Forelimb muscle (tissue), 1 donor: ENCODE measurements at regions not wholly inside any gene's neighbourhood (a gene's known extent, or its start where the extent isn't known, plus 50 kb on each side); places are given as distances from the start of the nearest gene placed in this dataset.

Source experiments
- DNase-seq: peaks from one replicate; pipeline ENCODE4 v3.0.0-alpha.2; 2013; ENCODE audit warnings: low read depth

DNA sequence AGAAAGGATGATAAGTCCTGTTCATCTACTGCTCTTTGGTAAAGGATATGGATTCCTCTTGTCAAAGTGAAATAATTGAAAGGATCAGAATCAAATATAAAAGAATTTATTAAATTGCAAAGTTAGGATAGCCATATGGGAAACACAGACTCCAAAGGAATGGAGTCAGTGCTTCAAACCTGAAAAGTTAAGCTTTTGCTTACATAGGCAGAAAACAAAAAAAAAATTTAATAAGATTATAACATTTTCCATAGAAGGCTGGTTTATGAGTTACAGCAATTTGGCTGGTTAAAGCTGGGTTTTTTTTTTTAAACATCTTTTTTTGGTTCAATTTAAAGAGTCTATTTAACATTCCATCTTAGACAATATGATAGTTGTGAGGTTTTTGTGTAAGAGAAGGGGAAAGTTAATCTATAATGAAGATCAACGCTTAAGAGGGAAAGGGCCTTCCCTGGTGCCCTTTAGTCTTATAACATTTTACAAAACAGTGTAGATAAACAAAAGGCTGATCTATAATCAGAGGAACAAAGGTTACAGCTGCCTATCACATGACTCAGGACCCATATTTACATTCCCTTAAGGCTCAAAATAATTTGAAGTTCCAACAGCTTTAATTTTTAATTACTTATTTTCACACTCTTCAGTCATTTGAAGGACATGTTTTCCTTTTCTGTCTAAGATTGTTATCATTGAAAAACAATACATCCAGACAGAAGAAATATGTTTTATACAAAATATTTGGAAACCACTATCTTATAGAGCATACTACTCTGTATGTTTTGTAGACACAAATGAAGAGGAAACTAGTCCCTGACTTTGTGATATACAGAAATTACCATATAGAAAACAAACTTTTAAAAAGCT is 234.3 kb upstream of the MBL2 start:
- DNase-seq: no peak

DNA sequence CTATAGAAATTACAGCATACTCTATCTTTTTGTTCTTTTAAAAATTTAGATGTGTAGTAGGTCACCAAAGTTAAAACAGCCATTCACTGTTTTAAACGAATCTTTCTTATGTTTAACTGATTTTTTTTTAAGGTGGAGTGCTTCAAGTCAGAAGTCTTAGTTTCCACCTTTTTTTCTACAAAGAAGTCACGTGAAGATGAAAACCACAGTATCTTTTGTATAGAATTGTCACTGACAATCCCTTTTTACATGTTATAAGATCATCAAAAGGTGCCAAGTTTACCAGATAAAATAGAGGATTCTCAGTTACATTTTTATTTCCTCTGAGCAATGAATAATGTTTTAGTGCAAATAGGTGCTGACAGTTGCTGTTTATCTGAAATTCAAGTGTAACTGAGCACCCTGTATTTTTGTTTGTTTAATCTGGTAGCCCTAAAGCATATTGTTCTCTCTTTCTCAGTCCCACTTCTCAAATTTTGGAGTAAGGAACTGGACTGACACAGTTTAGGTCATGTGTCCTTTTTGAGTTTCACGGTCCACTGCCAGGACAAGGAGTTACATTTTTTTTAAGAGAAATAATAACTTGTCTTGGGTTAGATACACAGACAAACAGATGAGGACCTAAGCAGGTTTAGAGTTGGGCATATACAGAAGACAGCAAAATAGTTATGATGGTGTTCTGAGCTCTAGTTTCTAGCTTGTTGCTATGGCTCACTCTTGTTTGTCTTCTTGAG is 233.2 kb upstream of the MBL2 start:
- DNase-seq: no peak

DNA sequence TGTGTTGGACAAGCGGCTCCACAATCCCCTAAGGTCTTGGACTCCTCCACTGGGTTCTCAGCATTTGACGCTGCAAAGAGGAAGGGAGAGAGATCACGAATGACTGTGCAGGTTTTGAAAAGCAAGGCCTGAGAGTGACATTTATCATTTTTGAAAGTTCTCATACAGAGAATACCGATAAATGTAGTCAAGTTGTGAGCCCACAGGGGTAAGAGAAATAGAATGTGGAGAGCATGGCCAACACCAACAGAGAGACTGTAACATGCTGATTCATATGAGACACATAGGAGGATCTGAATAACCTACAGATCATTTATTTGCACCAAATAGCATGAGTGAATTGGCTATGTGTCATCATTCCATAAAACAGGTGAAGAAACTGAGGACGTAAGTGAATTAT is 230.5 kb upstream of the MBL2 start:
- no peak for DNase-seq

DNA sequence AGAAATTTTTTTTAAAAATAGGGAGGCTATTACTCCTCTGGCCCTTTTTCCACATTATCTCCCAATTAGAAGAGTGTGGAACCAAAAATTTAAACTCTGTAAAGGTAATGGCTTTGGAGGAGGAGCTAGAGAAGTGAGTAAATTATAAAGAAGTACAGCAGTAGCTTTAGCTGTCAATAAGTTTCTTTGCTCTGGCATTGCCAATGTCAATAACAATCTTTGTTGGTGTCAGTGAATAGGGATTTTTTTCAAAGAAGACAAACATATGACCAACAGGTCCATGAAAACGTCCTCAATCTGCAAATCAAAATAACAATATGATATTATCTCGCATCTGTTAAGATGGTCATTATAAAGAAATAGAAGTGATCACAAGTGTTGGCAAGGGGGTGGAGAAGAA is 227.1 kb upstream of the MBL2 start:
- DNase-seq: no peak

DNA sequence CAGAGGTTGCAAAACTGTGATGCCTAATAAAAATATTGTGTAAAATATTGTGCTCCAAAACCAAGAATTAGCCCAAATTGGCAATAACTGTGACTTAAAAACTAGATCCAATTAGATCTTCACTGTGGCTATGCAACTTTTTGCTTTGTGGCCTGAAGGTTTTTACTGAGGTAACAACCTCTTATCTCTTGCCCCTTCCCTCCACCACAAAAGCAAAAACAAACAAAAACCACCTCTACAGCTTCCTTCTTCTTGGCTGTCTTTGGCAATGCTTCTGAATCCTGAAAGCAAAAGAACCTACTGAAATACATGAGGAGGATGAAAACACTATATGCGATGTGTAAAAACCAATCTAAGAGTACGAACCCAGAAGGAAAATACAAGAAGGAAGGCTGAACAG is 226.7 kb upstream of the MBL2 start:
- no peak for DNase-seq

DNA sequence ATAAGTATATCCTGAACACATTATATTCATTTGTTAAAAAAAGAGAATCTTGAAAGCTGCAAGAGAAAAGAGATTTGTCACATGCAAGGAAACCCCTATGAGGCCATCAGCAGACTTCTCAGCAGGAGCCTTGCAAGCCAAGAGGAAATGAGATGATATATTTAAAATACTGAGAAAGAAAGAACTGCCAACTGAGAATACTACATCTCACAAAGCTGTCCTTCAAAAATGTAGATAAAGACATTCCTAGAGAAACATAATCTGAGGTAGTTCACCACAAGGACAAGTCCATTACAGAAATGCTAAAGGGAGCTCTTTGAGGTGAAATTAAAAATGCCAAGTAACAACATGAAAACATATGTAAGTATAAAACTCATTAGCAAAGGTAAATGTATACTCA is 224.4 kb upstream of the MBL2 start:
- no peak for DNase-seq

DNA sequence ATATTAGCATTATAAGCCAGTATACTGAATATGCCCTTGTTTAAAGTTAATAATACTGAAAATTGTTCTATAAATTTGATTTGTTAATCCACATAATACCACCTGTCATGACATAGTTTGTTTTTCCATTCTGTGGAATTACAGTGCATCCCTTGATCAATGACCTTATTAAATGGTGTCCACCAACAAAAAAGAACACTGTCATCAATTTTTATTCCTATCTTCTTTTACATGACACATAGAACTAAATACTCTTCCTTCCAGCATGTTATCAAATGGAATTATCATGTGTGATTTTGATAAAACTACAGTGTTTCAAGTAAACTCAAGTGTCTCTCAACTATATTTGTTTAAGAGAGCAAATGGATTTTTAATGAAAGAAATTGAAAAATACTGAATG is 221.8 kb upstream of the MBL2 start:
- DNase-seq: no peak

DNA sequence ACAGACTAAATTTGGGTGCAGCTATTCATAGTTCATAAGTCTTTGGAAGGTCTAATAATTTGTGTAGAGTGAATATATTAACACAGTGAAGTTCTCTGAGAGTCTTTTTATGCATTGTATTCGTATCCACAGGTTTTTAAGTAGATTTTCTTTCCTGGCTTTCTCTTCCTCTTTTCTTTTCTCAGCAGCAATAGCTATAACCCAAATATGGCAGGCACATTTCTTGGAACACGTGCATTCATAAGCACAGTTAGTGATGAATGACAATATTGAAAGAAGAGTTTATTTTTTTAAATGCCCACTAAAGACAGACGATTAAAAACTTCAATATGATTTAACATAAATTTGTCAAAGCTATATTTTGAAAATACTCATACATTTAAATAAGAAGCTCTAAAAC is 220.5 kb upstream of the MBL2 start:
- DNase-seq: no peak

DNA sequence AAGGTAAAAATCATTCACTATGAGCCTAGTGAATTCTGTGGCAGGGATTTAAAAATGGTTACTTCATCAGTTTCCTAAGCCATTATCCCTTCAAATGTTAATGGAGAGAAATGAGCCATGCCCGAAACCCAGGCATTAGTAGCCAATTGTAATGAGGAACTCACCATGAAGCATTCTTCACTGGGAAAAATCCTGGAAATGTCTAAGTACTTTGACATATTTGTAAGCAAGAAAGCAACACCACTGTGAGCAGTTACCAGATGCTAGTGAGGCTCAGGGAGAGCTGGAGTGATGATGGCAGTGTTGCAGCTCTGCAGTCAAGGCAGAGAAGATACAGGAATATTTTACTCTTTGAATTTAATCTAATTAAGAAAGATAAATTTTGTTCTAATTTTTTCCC is 220.0 kb upstream of the MBL2 start:
- DNase-seq: no peak

DNA sequence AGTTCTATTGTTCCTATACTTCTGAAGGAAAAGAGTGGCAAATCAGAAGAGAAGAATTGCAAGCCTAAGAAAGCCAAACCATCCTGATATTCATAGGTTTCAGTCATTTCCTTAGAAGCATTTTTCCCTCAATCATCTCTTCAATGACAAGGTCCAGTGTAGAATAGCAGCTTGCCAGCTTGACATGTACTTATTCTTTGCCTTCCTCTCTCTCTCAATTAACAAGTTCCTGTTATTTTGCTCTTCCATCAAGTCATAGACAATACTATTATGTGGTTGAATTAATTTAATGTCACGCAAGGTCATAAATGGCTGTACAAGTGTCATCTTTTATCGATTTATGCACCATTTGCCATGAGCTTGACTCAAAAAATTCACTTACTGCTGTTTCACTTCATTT is 216.3 kb upstream of the MBL2 start:
- DNase-seq: no peak

DNA sequence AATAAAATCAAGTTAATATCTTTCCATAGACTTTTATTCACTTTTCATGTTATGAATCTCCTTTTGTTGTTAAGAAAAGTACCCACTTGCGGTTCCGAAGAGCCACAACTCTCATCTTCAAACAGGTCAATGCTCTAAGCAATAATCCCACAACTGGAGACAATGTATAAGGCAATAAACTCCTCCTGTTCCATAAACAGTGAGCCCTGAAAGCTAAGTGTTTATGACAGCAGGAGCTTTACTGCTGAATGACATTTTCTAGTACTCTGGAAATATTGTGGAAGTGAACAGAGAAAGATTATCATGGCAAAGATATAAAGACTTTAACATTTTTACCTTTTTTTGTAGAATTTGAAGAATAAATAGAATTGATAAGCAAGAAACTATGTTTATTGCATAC is 213.5 kb upstream of the MBL2 start:
- no peak for DNase-seq

DNA sequence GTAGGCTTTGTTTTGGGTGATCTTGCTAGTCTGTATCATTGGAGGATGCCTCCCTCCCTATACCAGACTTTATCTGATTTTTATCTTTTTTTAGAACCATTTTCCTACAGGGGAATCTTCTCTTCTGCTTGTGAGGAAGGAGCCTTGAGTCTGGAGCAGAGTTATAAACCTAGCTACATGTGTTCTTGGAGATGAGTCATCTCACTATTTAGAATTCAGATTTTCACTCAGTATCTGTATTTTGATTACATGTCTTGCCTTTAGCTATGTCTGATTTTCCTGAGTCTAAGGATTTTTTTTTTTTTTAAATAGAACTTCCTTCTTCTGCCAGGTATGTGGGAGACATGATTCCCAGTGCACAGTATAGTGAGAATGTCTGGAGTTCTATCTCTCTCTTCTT is 211.6 kb upstream of the MBL2 start:
- no peak for DNase-seq

DNA sequence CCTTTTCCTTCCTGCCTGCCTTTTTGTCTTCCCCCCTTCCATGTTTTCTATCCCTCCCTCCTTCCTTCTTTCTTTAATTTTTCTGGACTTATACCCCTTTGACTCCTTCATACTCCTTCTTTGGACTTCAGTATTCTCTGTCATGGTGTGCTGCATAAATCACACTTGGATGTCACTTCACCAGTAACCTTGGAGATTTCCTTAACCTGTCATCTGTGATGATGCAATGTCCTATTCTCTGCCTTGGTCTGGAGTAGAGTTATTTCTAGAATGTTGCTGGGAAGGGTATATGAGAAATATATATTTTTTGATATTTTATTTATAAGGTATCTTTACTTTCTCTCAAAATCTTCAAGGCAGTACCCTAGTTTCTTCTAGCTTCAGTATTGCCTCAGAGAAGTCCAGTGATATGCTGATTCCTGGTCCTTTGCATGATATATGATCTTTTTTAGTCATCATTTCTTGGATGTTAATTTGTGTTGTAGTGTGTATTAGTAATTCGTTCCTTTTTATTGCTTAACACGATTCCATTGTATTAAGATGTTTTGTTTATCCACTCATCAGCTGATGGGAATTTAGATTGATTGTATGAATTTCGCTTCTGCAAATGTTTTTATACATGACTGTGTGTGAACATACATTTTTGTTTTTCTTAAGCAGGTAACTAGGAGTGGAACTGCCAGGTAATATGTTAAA is 206.9 kb upstream of the MBL2 start:
- DNase-seq: no peak

DNA sequence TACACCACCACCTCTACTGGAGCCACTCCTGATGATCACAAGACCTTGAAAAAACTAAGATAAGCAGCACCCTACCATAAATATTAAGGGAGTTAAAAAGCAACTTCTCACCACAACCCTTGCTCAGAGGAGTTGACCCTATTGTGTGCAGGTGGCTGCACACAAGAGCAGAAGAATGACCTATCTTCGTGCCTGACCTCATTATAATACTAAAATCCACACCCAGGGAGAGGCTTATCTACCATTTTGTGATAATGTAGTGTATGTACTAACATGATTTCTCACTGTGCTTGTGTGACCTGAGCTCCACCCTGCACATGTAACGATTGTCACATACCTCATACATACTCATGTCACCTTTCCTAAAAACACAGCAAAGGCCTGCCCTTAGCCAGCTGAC is 205.0 kb upstream of the MBL2 start:
- no peak for DNase-seq

DNA sequence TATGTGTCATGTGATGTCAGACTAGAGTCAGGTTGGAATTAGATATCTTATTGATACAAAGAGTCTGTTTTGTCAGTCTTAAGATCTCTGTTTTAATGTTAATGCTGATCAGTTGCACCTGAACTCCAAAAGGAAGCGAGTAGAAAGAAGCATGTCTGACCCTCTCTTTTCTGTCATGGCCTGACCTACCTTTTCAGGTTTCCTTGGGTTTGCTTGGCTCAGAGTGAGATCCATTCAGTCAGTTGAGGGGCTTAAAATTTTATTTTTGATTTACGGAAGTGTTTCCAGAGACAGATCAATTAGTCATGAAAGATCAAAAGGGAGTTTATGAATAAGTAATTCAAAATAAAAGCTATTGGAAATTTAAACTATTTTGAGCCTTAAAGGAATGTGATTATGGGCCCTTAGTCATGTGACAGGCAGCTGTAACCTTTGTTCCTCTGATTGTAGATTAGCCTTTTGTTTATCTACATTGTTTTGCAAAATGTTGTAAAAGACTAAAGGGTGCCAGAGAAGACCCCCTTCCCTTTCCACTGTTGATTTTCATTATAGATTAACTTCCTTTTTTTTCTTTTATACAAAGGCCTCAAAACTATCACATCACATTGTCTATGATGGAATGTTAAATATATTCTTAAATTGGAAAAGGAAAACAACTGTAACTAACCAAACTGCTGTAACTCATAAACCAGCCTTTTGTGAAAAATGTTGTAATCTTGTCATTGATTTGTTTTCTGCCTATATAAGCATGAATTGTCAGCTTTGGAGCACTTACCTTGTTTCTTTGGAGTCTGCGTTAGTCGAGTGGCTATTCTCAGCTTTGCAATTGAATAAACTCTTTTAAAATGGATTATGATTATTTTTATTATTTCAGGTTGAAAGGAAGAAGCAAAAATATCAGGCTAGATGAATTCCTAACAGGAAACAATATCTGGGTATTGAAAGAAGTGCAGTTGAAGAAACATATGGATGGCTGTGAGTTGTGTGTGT is 195.5 kb upstream of the MBL2 start:
- no peak for DNase-seq

DNA sequence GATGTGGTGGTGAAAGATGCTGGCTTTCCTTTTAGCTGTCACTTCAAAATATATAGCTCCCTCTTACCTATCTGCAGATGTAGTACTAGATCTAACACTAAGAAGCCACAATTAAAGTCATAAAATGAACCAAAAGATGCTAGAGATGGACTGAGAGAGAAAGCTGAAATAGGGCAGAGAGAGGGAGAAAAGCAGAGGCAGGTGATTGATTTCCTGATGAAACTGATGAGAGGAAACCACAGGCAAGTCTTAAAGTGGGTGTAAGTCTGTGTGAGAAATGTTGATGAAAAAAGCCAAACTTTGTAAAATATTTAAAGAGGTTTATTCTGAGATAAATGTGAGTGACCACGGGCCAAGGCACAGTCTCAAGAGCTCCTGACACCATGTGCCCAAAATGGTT is 194.3 kb upstream of the MBL2 start:
- DNase-seq: no peak

DNA sequence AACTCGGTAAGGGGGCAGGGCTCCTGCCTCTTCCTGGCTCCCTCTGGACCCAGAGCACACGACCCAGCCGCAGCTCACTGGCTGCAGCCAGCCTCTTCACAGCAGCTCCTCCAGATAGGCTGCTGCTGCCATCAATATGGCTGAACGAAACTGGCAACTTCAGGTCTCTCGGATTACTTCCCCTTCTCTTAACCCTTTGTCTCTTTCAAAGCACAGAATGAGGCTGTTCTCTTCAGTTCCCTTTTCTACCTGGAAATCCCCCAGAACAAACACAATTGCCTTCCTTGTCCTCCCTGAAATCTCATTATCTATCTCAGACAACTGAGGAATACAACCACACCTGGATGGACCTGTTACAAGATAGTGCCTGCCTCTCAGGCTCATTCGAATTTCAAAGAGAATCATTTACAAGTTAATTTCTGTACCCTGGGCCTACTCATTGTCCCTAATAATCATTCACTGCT is 193.4 kb upstream of the MBL2 start:
- no peak for DNase-seq

DNA sequence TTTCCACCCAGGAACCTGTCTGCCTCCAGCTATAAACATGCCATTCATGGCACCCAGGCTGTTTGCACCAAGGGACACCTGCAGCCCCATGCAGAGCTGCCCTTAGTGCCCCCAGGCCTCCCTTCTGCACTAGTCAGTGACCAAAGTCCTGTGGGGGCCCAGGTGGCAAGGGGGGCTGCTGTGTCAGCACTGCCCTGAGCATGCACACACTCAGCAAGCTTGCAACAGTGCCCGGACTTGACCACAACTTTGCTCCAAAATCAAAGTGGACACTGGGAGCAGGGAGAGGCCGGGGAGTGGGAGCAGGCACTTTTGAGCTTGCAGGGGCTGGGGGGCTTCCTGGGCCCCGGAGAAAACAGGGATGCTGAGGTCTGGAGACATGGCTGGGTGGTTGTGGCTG is 192.9 kb upstream of the MBL2 start:
- DNase-seq: no peak

DNA sequence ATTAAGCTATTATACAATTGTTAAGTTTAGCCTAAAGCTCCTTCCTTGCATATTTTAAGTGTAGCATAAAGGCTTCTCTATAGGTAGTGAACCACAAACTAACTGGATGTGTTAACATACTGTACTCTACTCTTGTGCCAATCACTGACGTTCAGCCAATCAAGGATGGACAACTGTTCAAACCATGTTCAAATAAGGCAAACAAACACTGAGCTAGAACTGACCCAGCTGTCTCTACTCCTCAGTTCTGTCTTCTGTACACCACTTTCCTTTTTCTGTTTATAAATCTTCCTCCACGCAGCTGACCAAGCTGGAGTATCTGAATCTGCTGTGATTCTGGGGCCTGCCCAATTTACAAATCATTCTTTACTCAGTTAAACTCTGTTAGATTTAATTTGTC is 188.7 kb upstream of the MBL2 start:
- DNase-seq: no peak

DNA sequence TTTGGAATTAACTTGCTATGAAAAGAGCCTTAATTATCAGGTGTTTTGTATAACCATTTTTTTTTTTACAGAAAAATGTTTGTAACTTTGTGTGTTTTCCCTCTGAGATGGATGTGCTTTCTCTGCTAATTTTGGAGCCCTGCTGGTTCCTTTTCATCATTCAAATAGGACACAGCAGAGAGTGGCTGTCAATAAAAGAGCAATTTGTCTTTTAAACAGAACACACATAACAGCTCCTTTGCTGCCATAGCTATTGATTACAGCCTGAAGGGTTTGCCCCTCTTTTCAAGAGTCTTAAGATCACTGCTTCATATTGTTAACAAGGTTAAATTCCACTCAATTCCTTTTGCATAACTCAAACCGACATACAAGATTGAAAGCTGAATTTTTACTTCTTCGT is 187.2 kb upstream of the MBL2 start:
- no peak for DNase-seq

DNA sequence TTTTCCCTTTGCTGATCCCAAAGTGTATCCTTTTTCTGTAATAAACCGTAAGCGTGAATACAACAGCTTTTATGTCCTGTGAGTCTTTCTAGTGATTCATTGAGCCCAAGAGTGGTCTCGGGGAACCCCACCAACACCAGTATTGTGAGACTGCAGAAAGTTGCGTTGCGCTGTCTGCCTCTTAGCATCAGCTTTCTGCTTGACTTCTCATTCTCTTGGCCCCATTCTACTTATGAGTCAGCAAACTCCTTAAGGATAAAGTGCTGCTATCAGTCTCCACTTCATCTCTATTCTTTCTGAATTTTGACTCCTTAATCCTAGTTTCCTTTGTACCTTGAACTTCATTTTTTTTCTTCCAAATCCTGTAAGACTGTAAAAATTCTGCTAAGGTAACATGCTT is 184.3 kb upstream of the MBL2 start:
- DNase-seq: no peak

DNA sequence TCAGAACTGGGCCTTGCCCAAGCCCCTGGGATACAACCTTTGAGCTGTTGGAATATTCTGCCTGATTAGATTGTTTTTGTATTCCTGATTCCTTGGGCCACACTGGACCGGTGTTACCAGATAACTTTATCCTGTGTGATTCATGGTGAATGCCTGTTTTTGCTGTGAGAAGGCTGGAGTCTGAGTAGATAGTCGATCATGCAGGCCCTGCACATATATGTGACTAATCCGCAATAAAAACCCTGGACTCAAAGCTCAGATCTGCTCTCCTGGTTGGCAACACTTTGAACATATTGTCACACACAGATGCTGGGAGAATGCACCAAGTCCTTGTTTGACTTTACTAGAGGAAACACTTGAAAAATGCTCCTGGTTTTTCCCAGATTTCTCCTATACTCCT is 183.9 kb upstream of the MBL2 start:
- DNase-seq: no peak
